Fibroblast of skin of abdomen (primary cell): ENCODE measurements at regions not wholly inside any gene's neighbourhood (a gene's known extent, or its start where the extent isn't known, plus 50 kb on each side); places are given as distances from the start of the nearest gene placed in this dataset.

ENCODE experiments used
- DNase-seq: peaks from one replicate; pipeline ENCODE4 v3.0.0-alpha.2; 2013

DNA sequence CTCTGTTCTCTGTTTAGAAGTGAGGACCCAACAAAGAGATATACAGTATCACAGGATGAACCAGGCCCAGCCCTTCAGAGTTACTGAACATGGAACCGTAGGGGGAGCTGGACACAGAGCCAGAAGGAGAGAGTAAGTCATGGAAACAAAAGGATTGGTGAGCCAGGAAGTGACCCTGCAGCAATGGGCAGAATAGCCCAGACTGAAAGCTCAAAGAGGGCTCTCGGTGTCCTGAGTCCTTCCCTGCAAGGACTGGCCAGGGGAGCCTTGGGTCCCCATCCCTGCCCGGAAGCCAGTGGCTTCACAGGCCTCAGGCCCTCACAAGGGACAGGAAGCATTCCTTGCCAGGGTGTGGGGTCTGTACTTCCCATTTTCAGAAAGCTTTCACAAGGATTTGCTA is 150.6 kb downstream of the SPATA19 start:
- DNase-seq: no peak

DNA sequence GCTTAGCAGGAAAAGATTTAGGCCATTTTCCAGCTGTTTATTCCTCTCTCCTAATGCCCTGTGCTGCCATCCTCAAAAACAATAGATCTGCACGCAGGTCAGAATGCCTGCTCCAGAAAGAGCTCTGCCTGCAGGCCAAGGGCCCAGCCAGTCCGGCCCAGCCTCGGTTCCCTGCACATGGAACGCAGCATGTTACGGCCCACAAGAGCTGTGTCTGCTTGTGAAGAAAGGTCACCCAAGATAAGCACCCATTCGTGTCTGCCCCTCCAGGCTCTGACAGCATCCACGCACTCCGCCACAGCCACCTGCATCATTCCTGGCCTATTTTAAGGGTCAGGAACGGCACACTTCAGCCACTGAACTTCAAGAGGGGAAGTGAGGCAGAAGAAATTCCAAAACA is 152.2 kb downstream of the SPATA19 start:
- no peak for DNase-seq

DNA sequence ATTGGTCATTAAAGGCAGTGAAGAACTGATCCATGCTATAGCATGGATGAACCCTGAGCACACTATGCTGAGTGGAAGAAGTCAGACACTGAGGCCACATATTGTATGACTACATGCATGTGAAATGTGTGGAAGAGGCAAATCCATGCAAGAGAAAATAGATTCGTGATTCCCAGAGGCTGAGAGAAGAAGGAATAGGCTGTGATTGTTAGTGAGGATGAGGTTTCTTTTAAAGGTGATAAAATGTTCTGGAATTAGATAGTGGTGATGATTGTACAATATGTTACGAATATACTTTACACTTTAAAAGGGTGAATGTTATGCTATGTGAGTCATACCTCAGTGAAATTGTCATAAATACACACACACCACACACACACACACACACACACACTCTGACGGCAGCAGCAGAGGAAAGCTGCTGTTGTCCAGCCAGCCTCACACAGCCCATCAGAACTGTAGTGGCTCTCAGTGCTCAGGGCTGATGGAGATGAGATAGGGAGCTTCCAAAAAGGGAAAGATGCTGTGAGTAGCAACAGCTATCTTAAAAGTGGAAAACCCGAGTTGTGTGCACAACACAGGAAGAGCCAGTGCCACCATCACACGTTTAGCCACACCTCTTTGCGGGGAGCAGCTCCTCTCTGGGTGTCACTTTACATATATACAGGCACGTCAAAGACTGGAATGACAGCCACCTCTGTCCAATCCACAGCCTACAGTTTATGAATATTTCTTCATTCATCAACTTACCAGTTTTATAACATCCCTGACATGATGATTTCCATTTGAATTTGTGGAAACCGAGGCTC is 153.0 kb downstream of the SPATA19 start:
- DNase-seq: no peak

DNA sequence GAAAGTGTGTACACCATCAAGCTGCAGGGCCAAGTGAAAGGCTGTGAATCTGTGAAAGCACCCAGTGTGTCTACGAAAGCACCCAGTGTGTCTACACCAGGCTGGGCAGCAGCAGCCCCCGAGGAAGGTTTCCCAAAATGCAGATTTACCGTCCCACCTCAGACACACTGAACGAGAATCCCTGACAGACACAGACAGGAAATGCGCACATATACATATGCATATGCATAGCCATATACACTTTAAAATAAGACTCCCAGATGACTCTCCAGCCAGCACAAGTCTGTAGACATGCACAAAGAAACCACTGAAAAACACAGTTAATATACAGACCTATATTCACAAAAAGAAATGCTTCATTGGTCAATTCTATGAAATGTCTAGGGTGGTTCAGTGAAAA is 155.5 kb upstream of the OPCML start:
- DNase-seq: no peak

DNA sequence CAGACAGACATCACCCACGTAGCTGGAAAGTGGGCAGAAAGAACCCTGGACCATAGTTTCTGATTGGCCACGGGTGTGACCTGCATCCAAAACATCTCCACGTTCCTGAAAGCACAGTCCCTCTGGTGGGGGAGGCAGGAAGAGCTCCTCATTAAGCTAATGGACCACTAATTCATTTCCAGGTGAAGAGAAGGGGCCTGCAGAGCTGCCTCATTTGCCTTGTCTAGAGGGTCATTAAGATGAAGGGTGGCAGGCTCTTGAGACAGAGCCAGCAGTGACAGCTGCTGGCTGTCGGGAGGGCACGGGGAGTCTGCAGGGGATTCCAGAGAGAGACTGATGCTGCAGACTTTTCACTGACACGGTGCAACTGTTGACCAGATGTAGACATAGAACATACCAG is 149.6 kb upstream of the OPCML start:
- no peak for DNase-seq

DNA sequence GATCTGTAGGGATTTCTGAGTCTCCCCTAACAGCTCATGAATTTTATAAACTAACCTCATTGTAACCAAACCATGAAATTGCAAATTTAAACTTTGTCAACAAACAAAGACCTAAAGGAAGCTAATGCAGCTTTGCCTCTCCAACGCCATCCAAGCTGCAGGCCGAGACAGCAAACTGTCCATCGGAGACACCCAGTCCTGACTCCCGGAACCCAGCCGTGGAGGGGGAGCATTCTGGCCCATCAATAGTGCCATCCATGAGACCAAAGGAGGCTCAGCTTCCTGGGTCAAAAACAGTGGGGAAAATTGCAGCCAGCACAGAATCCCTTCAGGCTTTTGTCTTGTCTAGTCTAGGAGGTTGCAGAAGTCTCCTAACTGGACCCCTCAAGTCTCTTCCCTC is 147.6 kb upstream of the OPCML start:
- DNase-seq: no peak

DNA sequence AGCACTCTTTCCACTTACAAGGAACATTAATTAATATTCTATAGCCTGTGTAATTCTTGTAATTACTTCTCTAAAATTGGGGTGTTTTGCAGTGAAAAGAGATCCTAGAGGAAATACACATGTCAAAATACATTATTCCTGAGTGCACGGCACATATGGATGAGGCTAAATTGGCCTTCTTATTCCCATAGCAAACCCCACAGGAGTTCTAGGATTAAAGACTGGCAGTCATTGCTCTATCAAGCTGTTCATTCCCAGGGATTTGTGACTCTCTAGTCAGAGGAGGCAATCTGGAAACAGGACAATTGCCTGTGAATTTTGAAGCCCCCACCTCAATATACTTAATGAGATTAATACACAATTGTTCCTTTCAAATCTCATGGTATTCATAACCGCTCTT is 145.9 kb upstream of the OPCML start:
- no peak for DNase-seq

DNA sequence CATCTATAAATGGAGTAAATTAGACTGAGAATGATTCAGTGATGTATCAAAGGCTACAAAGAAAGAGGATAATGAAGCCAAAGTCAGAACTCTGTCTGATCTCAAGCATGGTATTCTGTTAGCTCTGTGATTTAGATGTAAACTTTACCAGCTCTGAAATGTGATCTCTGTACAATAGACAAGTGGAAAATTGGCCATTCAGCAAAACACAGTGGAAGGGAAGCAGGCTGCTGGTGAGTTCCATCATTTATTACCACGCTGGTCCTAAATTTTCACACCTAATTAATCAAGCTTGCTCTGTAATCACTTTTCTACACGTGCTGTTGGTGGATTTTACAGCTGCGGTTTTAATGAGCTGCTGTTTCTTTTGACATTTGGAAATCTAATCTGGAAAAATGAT is 145.1 kb upstream of the OPCML start:
- no peak for DNase-seq

DNA sequence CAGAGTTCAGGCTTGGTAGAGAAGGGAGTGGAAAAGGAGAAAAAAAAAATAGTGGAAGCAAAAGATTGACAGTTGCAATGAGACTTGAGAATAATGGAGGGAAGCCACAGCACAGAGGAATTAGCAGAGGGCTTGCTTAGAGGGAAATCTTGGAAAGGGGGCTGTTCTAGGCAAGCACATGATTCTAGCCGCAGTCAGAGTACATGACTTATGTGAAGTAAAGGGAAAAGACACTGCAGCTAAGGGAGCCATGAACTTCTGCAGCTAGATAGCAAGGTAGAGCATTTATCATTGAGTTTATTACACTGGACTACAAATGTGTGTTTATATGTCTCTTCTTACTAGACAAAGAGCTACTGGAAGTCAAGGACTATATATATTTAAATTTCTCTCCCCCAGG is 144.0 kb upstream of the OPCML start:
- no peak for DNase-seq

DNA sequence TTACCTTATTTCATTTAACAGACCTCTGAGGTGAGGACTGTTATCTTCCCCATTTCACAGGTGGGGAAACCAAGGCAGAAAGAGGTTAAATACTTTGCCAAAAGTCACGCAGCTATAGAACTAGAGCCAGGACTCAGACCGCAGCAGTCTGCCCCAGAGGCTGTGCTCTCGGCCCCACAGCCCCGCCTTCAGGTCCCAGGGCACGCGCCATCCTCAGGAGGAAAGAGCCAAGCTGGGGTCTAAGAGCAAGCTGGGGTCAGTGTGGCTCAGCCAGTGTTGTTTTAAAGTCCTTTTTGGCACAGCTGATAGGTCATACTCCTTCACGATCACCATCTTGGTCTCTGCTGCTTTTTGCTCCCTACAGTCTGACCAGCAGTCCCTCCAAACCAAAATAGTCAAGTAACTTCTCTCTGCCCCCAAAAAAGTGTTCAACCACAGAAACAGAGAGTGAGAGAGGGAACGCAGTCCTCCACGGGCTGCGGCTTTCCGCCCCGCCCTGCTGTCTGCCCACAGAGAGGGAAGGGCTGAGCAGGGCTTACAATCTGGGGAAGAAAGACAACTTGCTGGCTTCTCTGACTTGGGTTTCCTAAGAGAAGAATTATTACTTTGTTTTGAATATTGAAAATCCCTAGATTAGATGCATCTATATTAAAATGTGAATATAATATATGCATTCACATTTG is 137.2 kb upstream of the OPCML start:
- no peak for DNase-seq

DNA sequence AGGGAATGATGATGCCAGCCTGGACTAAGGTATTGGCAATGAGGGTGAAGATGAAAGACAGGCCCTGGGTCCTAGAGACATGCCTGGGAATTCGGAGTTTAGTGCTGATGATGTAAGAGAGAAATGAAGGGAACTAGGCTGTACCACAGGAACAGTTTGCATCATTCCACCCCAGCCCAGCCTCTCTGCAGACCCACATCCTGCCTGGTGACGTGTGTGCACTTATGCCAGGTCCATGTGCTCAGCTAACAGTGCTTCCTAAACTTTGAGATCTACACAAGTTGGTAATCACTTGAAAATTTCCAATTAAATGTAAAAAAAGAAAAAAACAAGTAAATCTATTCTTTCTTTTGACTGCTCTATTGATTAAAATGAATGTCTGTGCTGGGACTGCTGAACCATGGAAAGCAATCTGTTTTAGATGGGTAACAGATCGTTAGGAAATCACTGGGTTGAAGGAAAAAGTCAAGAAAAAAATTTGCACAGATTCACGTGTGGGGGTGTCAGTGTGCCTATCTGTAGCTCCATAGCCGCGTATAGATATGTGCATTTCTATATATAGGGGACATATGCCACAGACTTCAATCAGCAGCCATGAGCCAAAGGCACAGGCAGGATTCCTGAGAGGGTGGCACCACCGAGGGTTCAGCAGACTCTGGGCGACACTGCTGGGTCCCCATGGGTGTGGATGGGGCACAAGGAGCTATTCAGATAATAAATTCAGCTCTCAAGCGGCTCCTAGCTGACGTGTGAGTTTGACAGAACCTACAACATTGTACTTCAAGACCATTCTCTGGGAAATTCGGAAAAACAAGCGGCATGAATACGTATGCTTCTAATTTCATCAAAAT is 131.1 kb upstream of the OPCML start:
- no peak for DNase-seq

DNA sequence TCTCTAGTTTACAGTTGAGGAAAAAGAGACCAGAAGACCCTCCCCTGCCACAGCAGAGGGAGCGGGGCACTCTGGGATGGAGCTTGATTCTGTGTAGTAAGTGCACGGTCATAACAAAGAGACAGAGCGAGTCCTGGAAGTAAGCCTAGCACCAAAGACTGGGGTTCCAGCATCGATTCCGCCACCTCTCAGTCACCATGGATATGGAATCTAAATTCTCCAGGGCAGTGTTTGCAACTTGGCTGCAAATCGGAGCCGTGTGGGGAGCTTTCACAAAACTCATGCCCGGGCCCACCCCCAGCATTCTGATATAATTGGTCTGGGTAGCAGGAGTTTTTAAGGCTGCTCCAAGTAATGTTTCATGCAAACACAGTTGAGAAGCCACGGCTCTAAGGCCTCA is 129.5 kb upstream of the OPCML start:
- no peak for DNase-seq

DNA sequence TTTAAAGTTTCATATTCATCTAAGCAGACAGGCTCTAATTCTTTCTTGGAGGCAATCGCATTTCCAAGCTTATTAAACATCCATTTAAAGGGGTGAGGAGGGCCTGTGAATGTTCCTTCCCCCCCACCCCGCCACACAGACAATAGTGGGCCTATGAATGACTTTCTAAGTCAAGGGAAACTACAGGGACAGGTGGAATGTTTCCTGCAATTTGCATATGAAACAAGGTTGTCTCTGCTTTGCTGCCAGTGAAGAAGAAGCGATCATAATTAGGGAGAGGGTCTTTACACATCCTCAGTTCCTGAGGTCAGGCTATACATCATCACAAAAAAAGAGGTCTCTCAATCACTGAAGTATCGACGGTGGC is 127.9 kb upstream of the OPCML start:
- DNase-seq: no peak

DNA sequence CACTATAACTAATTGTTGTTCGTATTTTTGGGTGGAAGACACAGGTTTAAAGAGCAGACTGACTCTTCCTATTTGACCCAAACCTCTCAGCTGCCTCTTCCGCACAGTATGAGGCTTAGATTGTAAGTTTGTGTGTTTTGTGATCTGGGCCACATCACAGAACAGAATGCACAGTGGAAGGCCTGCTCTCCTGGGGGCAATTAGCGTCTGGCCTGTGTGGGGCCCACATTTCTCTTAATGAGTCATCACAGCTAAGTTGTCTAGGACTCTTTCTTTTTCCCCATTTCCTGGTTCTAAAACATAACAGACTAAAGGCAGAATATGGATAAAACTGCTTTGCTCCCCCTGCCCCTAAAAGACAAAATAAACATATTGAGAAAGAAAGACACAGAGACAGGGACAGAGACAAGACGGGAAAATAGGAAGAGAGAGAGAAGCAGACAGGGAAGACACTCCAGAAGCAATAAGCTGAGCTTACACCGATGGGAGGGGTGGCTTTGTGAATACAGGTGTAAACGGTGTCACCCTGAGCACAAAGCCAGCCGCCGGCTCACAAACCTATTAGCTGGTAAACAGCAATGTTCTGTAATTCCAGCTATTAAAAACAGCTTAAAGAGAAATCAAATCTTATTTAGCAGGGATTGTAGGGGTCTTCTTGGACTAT is 127.4 kb upstream of the OPCML start:
- peak; percentile 4 for DNase-seq

DNA sequence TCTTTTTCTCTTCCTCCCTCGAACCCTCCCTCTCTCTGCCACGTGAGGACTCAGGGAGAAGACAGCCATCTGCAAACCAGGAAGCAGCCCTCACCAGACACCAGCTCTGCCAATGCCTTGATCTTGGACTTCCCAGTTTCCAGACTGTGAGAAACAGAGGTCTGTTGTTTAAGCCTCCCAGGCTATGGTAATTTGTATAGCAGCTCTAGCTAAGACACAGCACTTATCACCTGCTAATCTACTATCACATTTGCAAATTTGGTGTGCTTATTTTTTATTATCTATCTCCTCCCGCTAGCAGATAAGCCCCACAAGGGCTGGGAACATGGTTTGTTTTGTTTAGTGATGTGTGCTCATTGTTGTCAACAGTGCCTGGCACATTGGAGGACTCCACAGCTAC is 124.8 kb upstream of the OPCML start:
- DNase-seq: no peak

DNA sequence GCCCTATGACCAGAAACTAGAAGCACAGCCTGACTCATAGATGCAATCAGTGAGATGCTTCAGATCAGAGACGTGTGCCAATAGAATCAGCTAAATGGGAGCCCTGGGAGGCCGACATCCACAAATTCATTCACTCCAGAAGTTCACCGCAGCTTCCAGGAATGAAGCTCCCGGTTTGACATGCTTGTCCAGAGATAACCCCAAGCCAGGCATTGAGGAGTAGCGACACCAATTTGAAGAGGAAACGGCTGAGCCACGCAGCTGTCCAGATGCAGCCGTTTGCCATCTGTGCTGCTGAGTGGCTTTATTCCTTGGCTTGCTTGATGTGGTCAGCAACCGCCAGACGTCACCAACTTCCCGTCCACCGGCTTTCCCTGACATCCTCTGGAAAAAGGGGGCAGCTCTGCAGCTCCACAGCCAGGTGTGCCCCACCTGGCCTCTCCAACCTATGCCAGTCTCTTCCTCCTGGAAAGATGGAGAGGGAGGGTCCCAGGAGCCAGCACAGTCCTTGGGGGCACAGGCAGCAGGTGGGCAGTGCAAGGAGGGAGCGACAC is 123.9 kb upstream of the OPCML start:
- DNase-seq: no peak

DNA sequence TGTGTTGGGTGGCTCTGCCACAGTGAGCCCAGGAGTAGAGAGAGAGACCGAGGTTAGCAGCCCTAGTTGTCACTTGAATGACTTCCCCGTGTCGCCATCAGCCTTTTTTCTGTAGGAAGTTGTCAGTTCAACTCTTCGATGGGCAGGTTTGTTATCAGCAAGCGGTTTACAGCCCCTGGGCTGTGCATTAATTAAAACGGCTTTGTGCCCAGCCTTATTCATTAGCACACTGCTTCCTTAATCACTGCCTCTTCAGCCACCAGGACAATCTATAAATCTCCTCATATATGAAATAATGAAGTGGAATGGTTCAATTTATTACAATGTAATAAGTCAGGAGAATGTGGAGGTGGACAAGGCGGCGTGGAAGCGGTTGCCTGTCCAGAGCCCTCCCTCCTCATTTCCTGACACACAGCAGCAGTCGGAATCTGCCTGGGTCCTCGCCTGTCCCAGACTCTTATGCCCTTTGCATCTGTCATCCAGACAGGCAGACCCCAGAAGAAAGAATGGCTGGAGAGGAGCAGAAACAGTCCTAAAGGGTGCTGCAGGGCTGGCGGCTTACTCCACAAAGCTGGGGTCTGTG is 122.4 kb upstream of the OPCML start:
- DNase-seq: no peak

DNA sequence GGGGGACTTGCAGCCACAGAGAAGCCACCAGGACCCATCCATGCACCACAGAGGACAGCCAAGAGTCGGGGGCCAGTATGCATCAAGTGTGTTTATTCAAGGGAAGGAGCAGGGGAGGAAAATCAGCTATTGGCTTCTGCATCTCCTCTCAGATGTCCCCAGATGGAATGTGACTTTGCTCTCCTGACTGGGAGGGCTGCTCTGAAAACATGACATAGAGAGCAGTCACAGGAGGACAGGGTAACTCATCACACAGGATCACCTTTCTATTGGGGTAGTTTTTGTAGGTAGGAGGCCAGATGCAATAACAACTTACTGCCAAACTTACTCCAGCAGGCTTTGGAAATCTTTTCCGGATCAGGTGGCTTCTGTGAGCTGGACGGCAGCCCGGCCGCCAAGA is 121.0 kb upstream of the OPCML start:
- DNase-seq: no peak

DNA sequence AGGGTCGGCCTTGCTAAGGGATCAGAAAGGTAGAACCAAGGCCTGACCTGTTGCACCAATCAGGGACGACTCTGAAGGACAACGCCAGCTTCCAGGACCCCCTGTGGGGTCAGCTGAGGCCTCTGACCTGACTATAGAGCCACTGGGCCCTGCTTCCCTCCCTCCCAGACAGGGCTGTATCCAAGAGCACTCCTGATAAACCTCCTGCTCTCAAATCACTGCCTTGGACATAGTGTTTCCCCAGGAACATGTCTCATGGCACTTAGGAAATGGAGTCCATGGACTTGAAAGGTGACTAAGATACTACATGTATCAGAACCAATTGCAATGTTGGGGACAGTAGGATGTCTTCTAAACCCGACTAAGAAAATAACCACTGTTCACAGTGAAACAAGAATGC is 117.8 kb upstream of the OPCML start:
- DNase-seq: no peak

DNA sequence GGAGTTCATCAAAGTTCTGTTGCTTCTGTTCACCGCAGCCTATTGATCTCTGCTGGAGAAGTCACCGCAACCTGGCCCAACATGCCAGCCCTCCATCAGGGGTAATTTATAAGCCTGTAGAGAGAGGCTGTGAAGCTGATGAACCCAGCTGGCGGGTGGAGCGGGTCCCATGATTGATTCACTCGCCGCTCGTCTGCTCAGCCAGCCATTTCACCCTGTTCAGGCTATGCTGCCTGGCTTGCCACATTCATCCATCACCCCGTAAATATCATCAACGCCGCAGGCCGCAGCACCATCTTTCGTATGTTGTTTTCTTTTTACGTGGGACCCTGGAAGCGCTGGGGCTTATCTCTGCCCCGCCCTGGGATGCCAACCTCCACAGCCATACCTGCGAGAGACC is 116.7 kb upstream of the OPCML start:
- DNase-seq: no peak

DNA sequence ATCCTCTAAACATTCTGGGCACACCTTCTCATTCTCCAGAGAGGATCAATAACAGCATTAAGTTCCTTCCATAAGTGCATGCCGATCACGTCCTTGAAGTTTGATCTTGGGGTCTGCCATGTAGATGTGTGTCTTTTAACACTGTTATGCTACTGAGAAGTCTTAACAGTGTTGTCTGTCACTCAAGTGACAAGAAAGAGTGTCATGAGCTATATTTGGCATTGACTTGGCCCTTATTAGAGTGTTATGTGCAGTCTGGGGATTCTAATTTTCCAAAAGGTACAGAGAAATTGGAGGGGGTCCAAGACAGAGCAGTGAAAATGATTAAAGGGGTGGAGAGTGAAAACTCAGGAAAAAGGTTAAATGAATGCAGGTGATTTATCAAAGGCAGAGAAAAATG is 107.1 kb upstream of the OPCML start:
- DNase-seq: no peak

DNA sequence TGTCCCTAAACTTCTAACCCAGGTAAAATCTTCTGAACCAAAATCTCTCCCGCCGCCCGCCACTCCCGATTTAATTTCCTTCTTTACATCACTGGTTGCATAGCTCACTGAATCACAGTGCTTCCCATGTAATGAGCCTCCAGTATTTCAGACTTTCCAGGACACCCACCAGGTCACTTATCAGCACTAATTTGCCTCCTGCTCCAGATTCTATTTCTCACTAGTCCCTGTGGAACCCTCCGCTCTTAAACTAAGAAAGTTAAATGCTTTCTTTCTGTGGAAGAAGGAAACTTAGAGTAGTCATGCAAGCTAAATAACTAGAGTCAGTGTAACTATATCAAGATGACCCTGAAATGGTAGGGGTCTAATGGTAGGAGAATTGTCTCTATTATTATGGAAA is 106.6 kb upstream of the OPCML start:
- DNase-seq: no peak
